A549 (cell line): ENCODE measurements at regions not wholly inside any gene's neighbourhood (a gene's known extent, or its start where the extent isn't known, plus 50 kb on each side); places are given as distances from the start of the nearest gene placed in this dataset.

Experiments
- ATAC-seq, 2 experiments: fragments of 200-7000 bp in 1 of 2; fragments of >200 bp in 1 of 2; cut with Nextera tagmentation in 1 of 2; cut with Tn5 transposase in 1 of 2; 3 replicates each; pipeline versions ENCODE4 v1.8.0 to v1.9.1; 2018 to 2020; ENCODE audit warnings: mild to moderate bottlenecking in 1 of 2, moderate library complexity in 1 of 2
- CTCF ChIA-PET: fragments of 300-600 bp; sonication (Branson Sonifier 250); formaldehyde crosslinking; extraction: SDS; loops from one replicate; lab custom pipeline; 2021; ENCODE audit warnings: antibody characterized with exemption, inconsistent platforms; lab: Yijun Ruan, JAX
- POLR2A ChIA-PET: fragments of 350-600 bp; formaldehyde crosslinking; extraction: SDS; loops from one replicate; lab custom pipeline; 2021; ENCODE audit warnings: antibody characterized with exemption, inconsistent platforms; lab: Yijun Ruan, JAX
- DNase-seq, 2 experiments: peaks; one replicate each; pipeline versions ENCODE4 v3.0.0 to v3.0.0-alpha.2; 2011 to 2016; ENCODE audit warnings: low read depth in 1 of 2, low spot score in 1 of 2
- FAIRE-seq: peaks from 2 replicates; lab custom pipeline; 2011; peaks lifted over from hg19 to GRCh38; lab: Jason Lieb, UNC
- H3K27ac ChIP-seq, 2 experiments: fragments of >200 bp; sonication (Bioruptor Twin); formaldehyde crosslinking; 3 replicates each; pipeline ENCODE4 v1.5.1; 2016 to 2017
- H3K4me1 ChIP-seq: fragments of >200 bp; sonication (Bioruptor Twin); formaldehyde crosslinking; 3 replicates; pipeline ENCODE4 v1.6.1; 2016
- H3K4me2 ChIP-seq: fragments of >200 bp; sonication (Bioruptor Twin); formaldehyde crosslinking; 3 replicates; pipeline ENCODE4 v1.6.1; 2016
- H3K4me3 ChIP-seq: fragments of >200 bp; sonication (Bioruptor Twin); formaldehyde crosslinking; 3 replicates; pipeline ENCODE4 v1.5.1; 2016
- H3K9me3 ChIP-seq: fragments of >200 bp; sonication (Bioruptor Twin); formaldehyde crosslinking; 3 replicates; pipeline ENCODE4 v1.6.1; 2016
- ATOH8 ChIP-seq: fragments of 250-450 bp; sonication (Bioruptor Pico); IDR thresholded peaks from 2 replicates; pipeline ENCODE4 v1.5.0; 2020; ENCODE audit warnings: low read depth, mild to moderate bottlenecking, moderate library complexity
- BHLHE40 ChIP-seq: IDR thresholded peaks from 2 replicates; pipeline ENCODE4 v1.6.1; 2012; ENCODE audit warnings: low read depth, low read length, inconsistent platforms
- CBX2 ChIP-seq: fragments of 200-600 bp; sonication (generic); IDR thresholded peaks from 2 replicates; pipeline ENCODE4 v1.6.1; 2016; ENCODE audit warnings: low read depth, mild to moderate bottlenecking, borderline replicate concordance
- CBX8 ChIP-seq: fragments of 200-600 bp; sonication (generic); IDR thresholded peaks from 2 replicates; pipeline ENCODE4 v1.6.1; 2016
- EHMT2 ChIP-seq: fragments of 200-600 bp; sonication (generic); IDR thresholded peaks from 2 replicates; pipeline ENCODE4 v1.6.1; 2016; ENCODE audit warnings: antibody characterized with exemption, low read depth, mild to moderate bottlenecking, moderate library complexity
- ESRRA ChIP-seq: fragments of 150-350 bp; IDR thresholded peaks from 2 replicates; pipeline ENCODE4 v1.6.1; 2014; ENCODE audit warnings: mild to moderate bottlenecking, low read length, borderline replicate concordance
- HDAC2 ChIP-seq: fragments of 200-600 bp; sonication (generic); IDR thresholded peaks from 2 replicates; pipeline ENCODE4 v1.6.1; 2016
- MAFK ChIP-seq: fragments of 450-650 bp; IDR thresholded peaks from 2 replicates; pipeline ENCODE4 v1.6.1; 2014; ENCODE audit not compliant: partially characterized antibody
- MAZ ChIP-seq: fragments of 150-350 bp; IDR thresholded peaks from 2 replicates; pipeline ENCODE4 v1.6.1; 2014; ENCODE audit warnings: antibody characterized with exemption, low read depth, low read length, borderline replicate concordance
- MYC ChIP-seq: IDR thresholded peaks from 2 replicates; pipeline ENCODE4 v1.6.1; 2012; ENCODE audit warnings: mild to moderate bottlenecking, inconsistent platforms, low read length, improper control_type of control experiment, borderline replicate concordance
- NR3C1 ChIP-seq: fragments of >200 bp; sonication (Bioruptor Twin); formaldehyde crosslinking; IDR thresholded peaks from 3 replicates; pipeline ENCODE4 v1.6.1; 2017
- PHF8 ChIP-seq: fragments of 200-600 bp; sonication (generic); IDR thresholded peaks from 2 replicates; pipeline ENCODE4 v1.6.1; 2016; ENCODE audit warnings: low read depth, mild to moderate bottlenecking, antibody characterized with exemption, moderate library complexity, borderline replicate concordance
- REST ChIP-seq: fragments of 200-600 bp; sonication (generic); IDR thresholded peaks from 2 replicates; pipeline ENCODE4 v1.6.1; 2016; ENCODE audit warnings: antibody characterized with exemption, mild to moderate bottlenecking, moderate library complexity
- RNF2 ChIP-seq: fragments of 200-600 bp; sonication (generic); IDR thresholded peaks from 2 replicates; pipeline ENCODE4 v1.6.1; 2016; ENCODE audit warnings: low read depth, mild to moderate bottlenecking, antibody characterized with exemption, moderate library complexity, borderline replicate concordance
- ZC3H11A ChIP-seq: fragments of 450-650 bp; IDR thresholded peaks from 2 replicates; pipeline ENCODE4 v1.6.1; 2014; ENCODE audit warnings: antibody characterized with exemption, mild to moderate bottlenecking
- ZNF302 ChIP-seq: fragments of 250-450 bp; sonication (Bioruptor Pico); IDR thresholded peaks from 2 replicates; pipeline ENCODE4 v1.9.0; 2021; ENCODE audit warnings: inconsistent platforms, mild to moderate bottlenecking, moderate library complexity
- WGBS: methylation state at CpG from one replicate; pipeline ENCODE4 v1.1.6; 2017; ENCODE audit errors: missing lambda C conversion rate; 5-methylcytosine and 5-hydroxymethylcytosine counted together
- TF ChIP-seq, protein P1 (sequence below): fragments of >200 bp; sonication (Bioruptor Twin); formaldehyde crosslinking; IDR thresholded peaks from 2 replicates; pipeline ENCODE4 v1.6.1; 2016
- TF ChIP-seq, protein P2 (sequence below): IDR thresholded peaks from 2 replicates; pipeline ENCODE4 v1.6.1; 2012
- TF ChIP-seq, protein P3 (sequence below): fragments of 450-650 bp; IDR thresholded peaks from 2 replicates; pipeline ENCODE4 v1.6.1; 2014; ENCODE audit warnings: antibody characterized with exemption
- TF ChIP-seq, protein P4 (sequence below): IDR thresholded peaks from 2 replicates; pipeline ENCODE4 v1.6.1; 2012
- TF ChIP-seq, protein P5 (sequence below): IDR thresholded peaks from 2 replicates; pipeline ENCODE4 v1.6.1; 2012; ENCODE audit warnings: low read depth, borderline replicate concordance

DNA sequence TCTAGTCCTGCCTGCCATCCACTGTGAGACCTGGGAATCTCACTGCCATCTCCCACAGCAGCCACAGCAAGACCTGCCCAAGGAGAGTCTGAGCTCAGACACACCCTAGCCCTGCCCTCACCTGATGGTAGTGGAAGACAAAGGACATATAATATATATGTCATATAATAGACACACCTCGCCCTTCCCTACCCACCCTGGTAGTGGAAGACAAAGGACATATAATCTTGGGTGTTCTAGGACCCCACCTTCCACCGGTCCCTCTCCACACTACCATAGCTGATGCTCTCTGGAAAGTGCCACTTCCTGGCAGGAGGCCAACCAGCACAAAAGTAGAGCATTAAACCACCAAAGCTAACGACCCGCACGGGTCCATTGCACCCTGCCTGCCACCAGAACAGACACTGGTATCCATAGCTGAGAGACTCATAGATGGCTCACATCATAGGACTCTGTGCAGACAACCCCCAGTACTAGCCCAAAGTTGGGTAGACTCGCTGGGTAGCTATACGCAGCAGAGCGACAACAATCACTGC, 545.6 kb downstream of the CAAP1 start (continued):
- no peak for TF ChIP-seq ESRRA
- no peak for TF ChIP-seq CBX8

GRCh38 chr9:26341545-26341944, 551.1 kb downstream of the CAAP1 start:
- ATAC-seq, result no peak

DNA sequence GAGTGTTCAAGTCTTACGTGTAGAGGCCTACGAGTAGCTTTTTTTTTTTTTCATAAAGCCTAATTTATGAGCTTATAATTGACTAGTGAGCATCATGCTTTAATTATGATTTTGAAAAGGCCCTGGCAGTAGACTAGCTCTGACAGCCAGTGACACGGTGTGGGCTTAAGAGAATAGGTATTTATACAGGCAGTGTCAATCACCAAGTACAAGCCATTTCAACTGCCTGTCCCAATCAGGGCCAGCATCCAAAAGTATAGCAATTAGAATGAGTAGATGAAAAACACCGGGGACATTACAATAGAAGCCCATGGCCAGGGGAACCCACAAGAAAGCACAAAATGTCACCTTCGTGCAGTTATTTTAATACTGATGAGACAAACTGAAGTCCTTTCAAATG, 552.8 kb downstream of the CAAP1 start:
- no peak for TF ChIP-seq BHLHE40
- TF ChIP-seq REST, result no peak
- TF ChIP-seq, protein P1, sequence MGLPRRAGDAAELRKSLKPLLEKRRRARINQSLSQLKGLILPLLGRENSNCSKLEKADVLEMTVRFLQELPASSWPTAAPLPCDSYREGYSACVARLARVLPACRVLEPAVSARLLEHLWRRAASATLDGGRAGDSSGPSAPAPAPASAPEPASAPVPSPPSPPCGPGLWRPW, result no peak
- no peak for TF ChIP-seq ZC3H11A
- TF ChIP-seq MYC, result no peak
- no peak for TF ChIP-seq MAFK
- TF ChIP-seq EHMT2, result no peak
- TF ChIP-seq ATOH8 (CRISPR knock-in tag), result no peak
- TF ChIP-seq, protein P2, sequence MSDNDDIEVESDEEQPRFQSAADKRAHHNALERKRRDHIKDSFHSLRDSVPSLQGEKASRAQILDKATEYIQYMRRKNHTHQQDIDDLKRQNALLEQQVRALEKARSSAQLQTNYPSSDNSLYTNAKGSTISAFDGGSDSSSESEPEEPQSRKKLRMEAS, result no peak
- no peak for TF ChIP-seq NR3C1
- TF ChIP-seq PHF8, result no peak
- TF ChIP-seq HDAC2, result no peak
- no peak for TF ChIP-seq MAZ
- TF ChIP-seq RNF2, result no peak
- FAIRE-seq, result no peak

More at GRCh38 chr9:26341545-26341944, 551.1 kb downstream of the CAAP1 start:
- H3K4me2 ChIP-seq, result no peak overlapping the region
- TF ChIP-seq ZNF302, result no peak
- no peak for TF ChIP-seq ZC3H11A
- TF ChIP-seq, protein P3, sequence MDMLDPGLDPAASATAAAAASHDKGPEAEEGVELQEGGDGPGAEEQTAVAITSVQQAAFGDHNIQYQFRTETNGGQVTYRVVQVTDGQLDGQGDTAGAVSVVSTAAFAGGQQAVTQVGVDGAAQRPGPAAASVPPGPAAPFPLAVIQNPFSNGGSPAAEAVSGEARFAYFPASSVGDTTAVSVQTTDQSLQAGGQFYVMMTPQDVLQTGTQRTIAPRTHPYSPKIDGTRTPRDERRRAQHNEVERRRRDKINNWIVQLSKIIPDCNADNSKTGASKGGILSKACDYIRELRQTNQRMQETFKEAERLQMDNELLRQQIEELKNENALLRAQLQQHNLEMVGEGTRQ, result no peak
- no peak for TF ChIP-seq PHF8
- TF ChIP-seq, protein P4, sequence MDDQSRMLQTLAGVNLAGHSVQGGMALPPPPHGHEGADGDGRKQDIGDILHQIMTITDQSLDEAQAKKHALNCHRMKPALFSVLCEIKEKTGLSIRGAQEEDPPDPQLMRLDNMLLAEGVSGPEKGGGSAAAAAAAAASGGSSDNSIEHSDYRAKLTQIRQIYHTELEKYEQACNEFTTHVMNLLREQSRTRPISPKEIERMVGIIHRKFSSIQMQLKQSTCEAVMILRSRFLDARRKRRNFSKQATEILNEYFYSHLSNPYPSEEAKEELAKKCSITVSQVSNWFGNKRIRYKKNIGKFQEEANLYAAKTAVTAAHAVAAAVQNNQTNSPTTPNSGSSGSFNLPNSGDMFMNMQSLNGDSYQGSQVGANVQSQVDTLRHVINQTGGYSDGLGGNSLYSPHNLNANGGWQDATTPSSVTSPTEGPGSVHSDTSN, result no peak
- TF ChIP-seq CBX2, result no peak
- TF ChIP-seq, protein P5, sequence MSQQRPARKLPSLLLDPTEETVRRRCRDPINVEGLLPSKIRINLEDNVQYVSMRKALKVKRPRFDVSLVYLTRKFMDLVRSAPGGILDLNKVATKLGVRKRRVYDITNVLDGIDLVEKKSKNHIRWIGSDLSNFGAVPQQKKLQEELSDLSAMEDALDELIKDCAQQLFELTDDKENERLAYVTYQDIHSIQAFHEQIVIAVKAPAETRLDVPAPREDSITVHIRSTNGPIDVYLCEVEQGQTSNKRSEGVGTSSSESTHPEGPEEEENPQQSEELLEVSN, result no peak
- TF ChIP-seq, all 56 proteins: peak for 0
- peaks cover 8% of the 10 kb centered on the region; the same call in 1 of the 3 replicates for H3K9me3 ChIP-seq
- no peak overlapping the region for H3K27ac ChIP-seq
- no peak overlapping the region for H3K4me3 ChIP-seq
- FAIRE-seq, result no peak
- no peak for DNase-seq
- POLR2A ChIA-PET, result no interaction called here
- CTCF ChIA-PET, result interaction anchor here (1.3 kb wide), 1 partner anchor 15 kb away, joined by 3 read pairs; no protein-coding TSS in a partner anchor
- WGBS, result 35% methylated on average over 1 of the region's 1 CpG
- H3K4me1 ChIP-seq, result no peaks in the 10 kb centered on the region

More for the DNA sequence above, 552.8 kb downstream of the CAAP1 start:
- Histone ChIP-seq H3K27ac (no peak overlapping the region), H3K4me2 (no peak overlapping the region), H3K4me3 (no peak overlapping the region), H3K9me3 (peaks cover 6% of the 10 kb centered on the region; the same call in 1 of the 3 replicates), H3K4me1 (no peaks in the 10 kb centered on the region)
- ChIA-PET CTCF (interaction anchor here (1.0 kb wide), 1 partner anchor 375 kb away, joined by 3 read pairs; no protein-coding TSS in a partner anchor), POLR2A (no interaction called here)
- DNase-seq (no peak), ATAC-seq (no peak)
- WGBS, result 26% methylated on average over 5 of the region's 5 CpGs
